ENCODE measurements at regions not wholly inside any gene's neighbourhood (a gene's known extent, or its start where the extent isn't known, plus 50 kb on each side); places are given as distances from the start of the nearest gene placed in this dataset.

DNA sequence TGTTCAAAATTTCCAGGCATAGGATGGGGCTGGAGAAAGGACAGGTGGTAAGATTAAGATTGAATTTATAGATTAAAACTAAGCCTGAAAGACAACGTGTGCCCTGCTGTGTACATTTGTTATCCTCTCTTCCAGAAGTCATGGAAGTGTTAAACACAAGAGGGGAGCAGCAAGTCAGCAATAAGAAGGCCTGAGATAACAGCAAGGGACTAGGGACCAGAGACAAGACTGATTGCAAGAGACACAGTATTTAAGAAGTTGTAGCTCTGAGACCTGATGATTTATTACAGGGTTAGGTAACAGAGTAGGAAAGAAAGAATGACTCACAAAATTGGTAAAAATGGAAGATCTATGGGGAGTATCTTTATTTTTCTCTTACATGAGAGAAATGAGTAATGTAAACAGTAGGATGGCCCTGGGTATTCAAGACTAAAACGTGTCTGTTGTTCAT, 55.7 kb upstream of the COL1A2 start:
- no peak for FAIRE-seq
- no TSS peak for BruUV-seq (replicated peaks)

More for the DNA sequence above, 55.7 kb upstream of the COL1A2 start:
- no peak overlapping the region for H2AFZ ChIP-seq (ENCODE audit: low read depth, low read length)
- no peaks in the 10 kb centered on the region for H3K9me1 ChIP-seq (replicated peaks; ENCODE audit: control insufficient read depth, extremely low read depth, insufficient read depth, low read length)
- H3K27me3 ChIP-seq (ENCODE audit: control insufficient read depth in 2 of 2, insufficient read depth in 2 of 2, low read length in 2 of 2): peaks cover 2 to 5% of the 10 kb centered on the region in 2 experiments
- no peak for DNase-seq (ENCODE audit: low read depth, low spot score)
- H3K27ac ChIP-seq (ENCODE audit: insufficient read depth, low read depth, low read length): no peak overlapping the region
- intact Hi-C loops (cut with micrococcal nuclease): no loop called here
- H3K4me3 ChIP-seq (replicated peaks in 1 of 3; ENCODE audit: insufficient read depth in 1 of 3, low read depth in 1 of 3, low read length in 3 of 3): no peak overlapping the region
- no peaks in the 10 kb centered on the region for H3K79me2 ChIP-seq (ENCODE audit: control insufficient read depth, insufficient read depth, low read length)
- dilution Hi-C loops (cut with MboI; ENCODE audit: extremely low pct_ligation_motif_present, low sequenced_read_pairs): no loop called here
- no peaks in the 10 kb centered on the region for H3K36me3 ChIP-seq (ENCODE audit: control insufficient read depth in 2 of 2, extremely low read depth in 1 of 2, insufficient read depth in 2 of 2, low read length in 2 of 2)
- no peaks in the 10 kb centered on the region for H3K9me3 ChIP-seq (replicated peaks; ENCODE audit: control insufficient read depth, insufficient read depth, low read length)
- POLR2A ChIA-PET: no interaction called here
- no peak for TF ChIP-seq MYC (IDR thresholded peaks at IDR 0.05; ENCODE audit: low read depth, low read length)
- no peak for TF ChIP-seq GATA2 (IDR thresholded peaks at IDR 0.05; ENCODE audit: insufficient read depth, insufficient read length, low read depth, low read length)
- TF ChIP-seq POLR2AphosphoS5 (IDR thresholded peaks at IDR 0.05; ENCODE audit: insufficient read depth, low read depth, low read length): no peak
- no peak for TF ChIP-seq EZH2 (IDR thresholded peaks at IDR 0.05; ENCODE audit: borderline replicate concordance, low read depth, low read length, severe bottlenecking)
- TF ChIP-seq, protein P1, sequence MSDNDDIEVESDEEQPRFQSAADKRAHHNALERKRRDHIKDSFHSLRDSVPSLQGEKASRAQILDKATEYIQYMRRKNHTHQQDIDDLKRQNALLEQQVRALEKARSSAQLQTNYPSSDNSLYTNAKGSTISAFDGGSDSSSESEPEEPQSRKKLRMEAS (IDR thresholded peaks at IDR 0.05; ENCODE audit: insufficient read depth, insufficient read length): no peak
- no peak for TF ChIP-seq JUN (IDR thresholded peaks at IDR 0.05; ENCODE audit: borderline replicate concordance, insufficient read depth, insufficient read length, low read depth)
- TF ChIP-seq, protein P2, sequence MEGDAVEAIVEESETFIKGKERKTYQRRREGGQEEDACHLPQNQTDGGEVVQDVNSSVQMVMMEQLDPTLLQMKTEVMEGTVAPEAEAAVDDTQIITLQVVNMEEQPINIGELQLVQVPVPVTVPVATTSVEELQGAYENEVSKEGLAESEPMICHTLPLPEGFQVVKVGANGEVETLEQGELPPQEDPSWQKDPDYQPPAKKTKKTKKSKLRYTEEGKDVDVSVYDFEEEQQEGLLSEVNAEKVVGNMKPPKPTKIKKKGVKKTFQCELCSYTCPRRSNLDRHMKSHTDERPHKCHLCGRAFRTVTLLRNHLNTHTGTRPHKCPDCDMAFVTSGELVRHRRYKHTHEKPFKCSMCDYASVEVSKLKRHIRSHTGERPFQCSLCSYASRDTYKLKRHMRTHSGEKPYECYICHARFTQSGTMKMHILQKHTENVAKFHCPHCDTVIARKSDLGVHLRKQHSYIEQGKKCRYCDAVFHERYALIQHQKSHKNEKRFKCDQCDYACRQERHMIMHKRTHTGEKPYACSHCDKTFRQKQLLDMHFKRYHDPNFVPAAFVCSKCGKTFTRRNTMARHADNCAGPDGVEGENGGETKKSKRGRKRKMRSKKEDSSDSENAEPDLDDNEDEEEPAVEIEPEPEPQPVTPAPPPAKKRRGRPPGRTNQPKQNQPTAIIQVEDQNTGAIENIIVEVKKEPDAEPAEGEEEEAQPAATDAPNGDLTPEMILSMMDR (IDR thresholded peaks at IDR 0.05; ENCODE audit: extremely low read depth in 1 of 2, insufficient read depth in 1 of 2, low read depth in 1 of 2, low read length in 2 of 2): no peak
- no peak for TF ChIP-seq POLR2A (IDR thresholded peaks at IDR 0.05; ENCODE audit: low read depth, low read length)
- no peak for TF ChIP-seq FOS (IDR thresholded peaks at IDR 0.05; ENCODE audit: borderline replicate concordance, insufficient read depth, low read length)
- H3K4me2 ChIP-seq (ENCODE audit: insufficient read depth, low read length): no peak overlapping the region
- no peaks in the 10 kb centered on the region for H4K20me1 ChIP-seq (replicated peaks; ENCODE audit: control insufficient read depth, extremely low read depth, insufficient read depth, low read length)
- no peaks in the 10 kb centered on the region for H3K4me1 ChIP-seq (ENCODE audit: control insufficient read depth, extremely low read depth, insufficient read depth, low read length)
- H3K9ac ChIP-seq (replicated peaks; ENCODE audit: extremely low read depth, insufficient read depth, low read length): no peak overlapping the region
- CTCF ChIA-PET: no interaction called here
